Endodermal cell (in vitro differentiated cells): ENCODE measurements at regions not wholly inside any gene's neighbourhood (a gene's known extent, or its start where the extent isn't known, plus 50 kb on each side); places are given as distances from the start of the nearest gene placed in this dataset.
A peak's percentile ranks its signal among the peaks of the same experiment; 100 is the strongest.

ENCODE experiments used
- DNase-seq: peaks from one replicate; pipeline ENCODE4 v3.0.0-alpha.2; 2017
- H3K27ac ChIP-seq: 2 replicates; pipeline ENCODE4 v1.5.1; 2013; ENCODE audit warnings: mild to moderate bottlenecking, low read depth, low read length, moderate library complexity
- H3K27me3 ChIP-seq: 2 replicates; pipeline ENCODE4 v1.6.1; 2013; ENCODE audit warnings: mild to moderate bottlenecking, low read length, moderate library complexity; ENCODE audit not compliant: insufficient read depth, control insufficient read depth, poor library complexity, severe bottlenecking
- H3K36me3 ChIP-seq: 2 replicates; pipeline ENCODE4 v1.7.0; 2013; ENCODE audit warnings: mild to moderate bottlenecking, low read length, moderate library complexity; ENCODE audit not compliant: control insufficient read depth, insufficient read depth
- H3K4me1 ChIP-seq: one replicate; pipeline ENCODE4 v1.7.0; 2013; ENCODE audit warnings: low read length; ENCODE audit not compliant: control insufficient read depth, insufficient read depth
- H3K4me3 ChIP-seq: 2 replicates; pipeline ENCODE4 v1.5.1; 2013; ENCODE audit warnings: mild to moderate bottlenecking, low read length, moderate library complexity
- H3K9ac ChIP-seq: 2 replicates; pipeline ENCODE4 v1.6.1; 2013; ENCODE audit warnings: mild to moderate bottlenecking, low read length, moderate library complexity; ENCODE audit not compliant: poor library complexity, severe bottlenecking; ENCODE audit errors: extremely low read depth
- H3K9me3 ChIP-seq: 2 replicates; pipeline ENCODE4 v1.6.1; 2013; ENCODE audit warnings: mild to moderate bottlenecking, low read length, moderate library complexity; ENCODE audit not compliant: control insufficient read depth
- H3K27ac Mint-ChIP-seq: 2 replicates; pipeline ENCODE4 v1.8.0; 2020; ENCODE audit warnings: mixed read lengths
- H3K27me3 Mint-ChIP-seq: 2 replicates; pipeline ENCODE4 v1.8.0; 2021; ENCODE audit warnings: mild to moderate bottlenecking, mixed read lengths; ENCODE audit not compliant: insufficient read depth
- H3K36me3 Mint-ChIP-seq: 2 replicates; pipeline ENCODE4 v1.8.0; 2020; ENCODE audit warnings: low read depth, mixed read lengths
- H3K4me1 Mint-ChIP-seq: 2 replicates; pipeline ENCODE4 v1.8.0; 2020; ENCODE audit warnings: mixed read lengths
- H3K4me3 Mint-ChIP-seq: 2 replicates; pipeline ENCODE4 v1.8.0; 2020; ENCODE audit warnings: mild to moderate bottlenecking, moderate library complexity, mixed read lengths
- H3K9me3 Mint-ChIP-seq: 2 replicates; pipeline ENCODE4 v1.8.0; 2020; ENCODE audit warnings: mild to moderate bottlenecking, mixed read lengths
- CTCF ChIP-seq: fragments of 200-600 bp; sonication (generic); conservative IDR thresholded peaks from 2 replicates; pipeline ENCODE4 v1.5.0; 2021; ENCODE audit warnings: antibody characterized with exemption, mild to moderate bottlenecking
- WGBS, 2 experiments: methylation state at CpG; one replicate each; pipeline versions ENCODE4 v1.1.5 to v1.1.7; 2013; ENCODE audit warnings: missing lambda C conversion rate in 2 of 2, mixed read lengths in 1 of 2; ENCODE audit not compliant: insufficient coverage in 1 of 2, insufficient read length in 1 of 2; 5-methylcytosine and 5-hydroxymethylcytosine counted together

- H3K9me3 ChIP-seq: no peaks in the 10 kb centered on the region
- no peaks in the 10 kb centered on the region for H3K4me1 Mint-ChIP-seq
- DNase-seq: peak; percentile 13
- H3K36me3 ChIP-seq: no peaks in the 10 kb centered on the region
- no peak overlapping the region for H3K4me3 ChIP-seq
- no peak for TF ChIP-seq CTCF
- no peaks in the 10 kb centered on the region for H3K36me3 Mint-ChIP-seq
- no peak overlapping the region for H3K27ac Mint-ChIP-seq
- no peak overlapping the region for H3K4me3 Mint-ChIP-seq
- H3K27ac ChIP-seq: no peak overlapping the region
- H3K9ac ChIP-seq: no peak overlapping the region
- H3K27me3 ChIP-seq: no peaks in the 10 kb centered on the region
- peaks cover 2% of the 10 kb centered on the region for H3K27me3 Mint-ChIP-seq
- H3K9me3 Mint-ChIP-seq: no peaks in the 10 kb centered on the region
- H3K4me1 ChIP-seq: no peaks in the 10 kb centered on the region
- WGBS, 2 experiments: 80 to 93% methylated on average over 2 to 3 of the region's 3 CpGs
These were observed 586.0 kb upstream of the MGMT start for GRCh38 chr10:128881086-128881485.

DNA sequence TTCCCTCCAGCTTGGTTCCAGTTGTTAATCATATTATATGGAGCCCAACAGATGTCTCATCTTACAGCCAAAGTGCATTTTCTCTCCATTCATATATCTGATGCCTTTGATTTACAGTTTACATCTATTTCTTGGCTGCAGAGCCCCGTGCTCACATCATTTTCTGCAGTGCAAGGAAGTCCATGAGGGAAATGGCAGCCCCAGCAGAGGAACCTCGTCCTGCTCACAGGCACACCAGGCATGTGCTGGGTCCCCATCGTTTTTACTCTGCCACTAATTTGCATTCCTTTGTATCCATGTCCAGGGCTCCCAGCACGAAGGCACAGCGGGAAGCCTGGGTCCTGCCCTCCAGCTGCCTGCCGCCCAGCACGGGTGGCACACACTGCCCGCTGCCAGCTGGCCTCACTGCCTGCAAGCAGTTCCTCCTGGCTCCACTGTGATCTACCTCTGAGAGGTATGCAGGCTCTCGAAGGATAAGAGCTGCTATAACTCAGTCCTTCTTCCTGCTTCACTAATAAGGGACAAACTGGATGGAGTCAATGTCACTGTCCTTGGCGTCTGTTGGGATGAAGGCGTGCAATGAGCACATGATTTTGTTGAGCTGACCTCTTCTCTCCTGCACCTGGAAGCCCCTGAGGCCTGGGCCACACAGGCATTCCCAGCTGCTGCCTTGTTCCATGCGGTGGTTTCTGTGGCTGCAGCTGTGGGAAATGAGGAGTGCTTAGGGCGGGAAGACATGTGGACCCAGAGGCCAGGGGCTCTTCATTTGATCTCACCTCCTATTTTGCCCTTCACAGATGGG, 583.6 kb upstream of the MGMT start:
- H3K36me3 Mint-ChIP-seq: no peaks in the 10 kb centered on the region
- H3K4me3 Mint-ChIP-seq: no peak overlapping the region
- H3K9me3 ChIP-seq: no peaks in the 10 kb centered on the region
- 85 to 98% methylated on average over 7 to 13 of the region's 13 CpGs for WGBS, 2 experiments
- no peaks in the 10 kb centered on the region for H3K9me3 Mint-ChIP-seq
- no peaks in the 10 kb centered on the region for H3K27me3 ChIP-seq
- H3K4me1 ChIP-seq: no peaks in the 10 kb centered on the region
- no peak overlapping the region for H3K4me3 ChIP-seq
- no peak overlapping the region for H3K9ac ChIP-seq
- H3K27ac Mint-ChIP-seq: no peak overlapping the region
- TF ChIP-seq CTCF: no peak
- DNase-seq: peak; percentile 30
- no peaks in the 10 kb centered on the region for H3K4me1 Mint-ChIP-seq
- no peaks in the 10 kb centered on the region for H3K36me3 ChIP-seq
- peaks cover 2% of the 10 kb centered on the region for H3K27me3 Mint-ChIP-seq
- H3K27ac ChIP-seq: no peak overlapping the region

DNA sequence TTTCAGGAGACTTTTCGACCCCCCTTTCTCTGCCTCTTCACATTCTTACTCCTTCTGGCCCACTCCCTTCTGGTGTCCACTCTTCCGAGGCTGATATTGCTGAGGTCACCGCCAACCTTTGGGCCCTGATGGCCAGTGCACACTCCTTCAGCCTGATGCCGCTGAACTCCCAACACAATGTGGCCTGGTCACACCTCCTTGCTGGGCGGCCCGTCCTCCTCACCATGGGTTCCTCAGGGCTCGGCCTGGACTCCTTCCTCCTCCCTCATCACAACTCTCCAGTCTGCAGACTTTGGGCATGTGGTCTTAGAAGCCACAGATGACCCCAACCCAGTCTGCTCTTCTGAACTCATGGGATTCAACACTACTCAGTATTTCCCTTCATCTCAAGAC, 583.0 kb upstream of the MGMT start:
- no peak overlapping the region for H3K4me3 Mint-ChIP-seq
- Histone ChIP-seq H3K4me3 (no peak overlapping the region), H3K27me3 (no peaks in the 10 kb centered on the region), H3K27ac (no peak overlapping the region), H3K4me1 (no peaks in the 10 kb centered on the region), H3K9ac (no peak overlapping the region), H3K36me3 (no peaks in the 10 kb centered on the region), H3K9me3 (no peaks in the 10 kb centered on the region)
- H3K36me3 Mint-ChIP-seq: no peaks in the 10 kb centered on the region
- no peaks in the 10 kb centered on the region for H3K9me3 Mint-ChIP-seq
- H3K4me1 Mint-ChIP-seq: no peaks in the 10 kb centered on the region
- H3K27ac Mint-ChIP-seq: no peak overlapping the region
- 93 to 97% methylated on average over 4 to 7 of the region's 7 CpGs for WGBS, 2 experiments
- peaks cover 2% of the 10 kb centered on the region for H3K27me3 Mint-ChIP-seq
- no peak for DNase-seq
- no peak for TF ChIP-seq CTCF
